AG09309 (cell line): ENCODE measurements at regions not wholly inside any gene's neighbourhood (a gene's known extent, or its start where the extent isn't known, plus 50 kb on each side); places are given as distances from the start of the nearest gene placed in this dataset.

ENCODE experiments used
- DNase-seq: peaks from one replicate; pipeline ENCODE4 v3.0.0-alpha.2; 2010; ENCODE audit warnings: low read depth
- H3K4me3 ChIP-seq: 2 replicates; pipeline ENCODE4 v1.5.1; 2011; ENCODE audit warnings: mild to moderate bottlenecking, low read depth, low read length, moderate library complexity; ENCODE audit not compliant: control insufficient read depth
- TF ChIP-seq, protein P1 (sequence below): IDR thresholded peaks from 2 replicates; pipeline ENCODE4 v1.5.1; 2011; ENCODE audit warnings: mild to moderate bottlenecking, low read depth, low read length, inconsistent platforms; ENCODE audit not compliant: insufficient read depth, control insufficient read depth; ENCODE audit errors: missing control alignments

DNA sequence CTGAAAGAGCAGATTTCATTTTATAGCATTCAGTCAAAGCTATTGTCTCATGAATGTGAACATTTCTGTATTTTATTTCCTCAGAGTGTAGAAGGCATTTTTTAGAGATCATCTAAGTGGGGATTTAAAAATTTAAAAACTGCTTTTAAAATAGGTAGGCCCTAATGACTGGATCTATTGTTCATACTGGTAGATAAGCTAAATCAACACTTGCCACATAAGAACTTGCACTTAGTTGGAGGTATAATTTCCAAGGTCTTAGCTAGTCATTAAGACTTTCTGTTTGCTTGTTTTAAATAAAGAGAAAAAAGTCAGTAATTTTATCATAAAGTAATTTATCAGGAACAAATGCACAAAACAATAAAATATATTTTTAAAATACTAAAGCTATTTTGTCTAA, 75.2 kb upstream of the LMO3 start:
- TF ChIP-seq, protein P1, sequence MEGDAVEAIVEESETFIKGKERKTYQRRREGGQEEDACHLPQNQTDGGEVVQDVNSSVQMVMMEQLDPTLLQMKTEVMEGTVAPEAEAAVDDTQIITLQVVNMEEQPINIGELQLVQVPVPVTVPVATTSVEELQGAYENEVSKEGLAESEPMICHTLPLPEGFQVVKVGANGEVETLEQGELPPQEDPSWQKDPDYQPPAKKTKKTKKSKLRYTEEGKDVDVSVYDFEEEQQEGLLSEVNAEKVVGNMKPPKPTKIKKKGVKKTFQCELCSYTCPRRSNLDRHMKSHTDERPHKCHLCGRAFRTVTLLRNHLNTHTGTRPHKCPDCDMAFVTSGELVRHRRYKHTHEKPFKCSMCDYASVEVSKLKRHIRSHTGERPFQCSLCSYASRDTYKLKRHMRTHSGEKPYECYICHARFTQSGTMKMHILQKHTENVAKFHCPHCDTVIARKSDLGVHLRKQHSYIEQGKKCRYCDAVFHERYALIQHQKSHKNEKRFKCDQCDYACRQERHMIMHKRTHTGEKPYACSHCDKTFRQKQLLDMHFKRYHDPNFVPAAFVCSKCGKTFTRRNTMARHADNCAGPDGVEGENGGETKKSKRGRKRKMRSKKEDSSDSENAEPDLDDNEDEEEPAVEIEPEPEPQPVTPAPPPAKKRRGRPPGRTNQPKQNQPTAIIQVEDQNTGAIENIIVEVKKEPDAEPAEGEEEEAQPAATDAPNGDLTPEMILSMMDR = no peak
- no peak for DNase-seq
- H3K4me3 ChIP-seq = no peak overlapping the region

DNA sequence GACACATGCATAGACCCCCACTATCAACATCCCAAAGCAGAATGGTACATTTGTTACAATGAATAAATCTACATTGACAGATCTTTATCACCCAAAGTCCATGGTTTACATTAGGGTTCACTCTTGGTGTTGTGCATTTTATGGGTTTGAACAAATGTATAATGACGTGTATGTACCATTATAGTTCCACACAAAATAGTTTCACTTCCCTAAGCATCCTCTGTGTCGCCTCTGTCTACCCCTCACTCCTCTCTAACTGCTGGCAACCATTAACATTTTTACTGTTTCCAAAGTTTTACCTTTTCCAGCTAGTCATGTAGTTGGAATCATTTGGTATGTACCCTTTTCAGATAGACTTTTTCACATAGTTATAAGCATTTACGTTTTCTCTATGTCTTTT, 69.5 kb upstream of the LMO3 start:
- no peak overlapping the region for H3K4me3 ChIP-seq
- TF ChIP-seq, protein P1 = no peak
- no peak for DNase-seq

DNA sequence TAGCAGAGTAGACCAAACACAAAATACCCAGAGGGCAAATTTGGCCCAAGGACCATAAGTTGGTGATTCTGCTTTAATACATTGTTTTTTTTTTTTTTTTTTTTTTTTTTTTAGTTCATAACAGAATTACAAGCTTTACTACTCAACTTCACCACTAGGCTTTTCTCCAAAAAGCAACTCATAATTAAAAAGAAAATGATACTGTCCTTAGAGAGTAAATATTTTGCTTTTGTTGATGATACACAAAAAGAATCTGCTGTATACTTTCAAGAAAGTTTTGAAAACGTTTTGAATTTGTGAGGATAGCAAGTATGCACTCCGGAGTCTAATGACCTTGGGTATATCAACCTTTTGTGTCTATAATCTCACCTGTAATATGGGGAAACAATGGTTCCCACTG, 68.9 kb upstream of the LMO3 start:
- no peak overlapping the region for H3K4me3 ChIP-seq
- DNase-seq = no peak
- TF ChIP-seq, protein P1 = no peak

DNA sequence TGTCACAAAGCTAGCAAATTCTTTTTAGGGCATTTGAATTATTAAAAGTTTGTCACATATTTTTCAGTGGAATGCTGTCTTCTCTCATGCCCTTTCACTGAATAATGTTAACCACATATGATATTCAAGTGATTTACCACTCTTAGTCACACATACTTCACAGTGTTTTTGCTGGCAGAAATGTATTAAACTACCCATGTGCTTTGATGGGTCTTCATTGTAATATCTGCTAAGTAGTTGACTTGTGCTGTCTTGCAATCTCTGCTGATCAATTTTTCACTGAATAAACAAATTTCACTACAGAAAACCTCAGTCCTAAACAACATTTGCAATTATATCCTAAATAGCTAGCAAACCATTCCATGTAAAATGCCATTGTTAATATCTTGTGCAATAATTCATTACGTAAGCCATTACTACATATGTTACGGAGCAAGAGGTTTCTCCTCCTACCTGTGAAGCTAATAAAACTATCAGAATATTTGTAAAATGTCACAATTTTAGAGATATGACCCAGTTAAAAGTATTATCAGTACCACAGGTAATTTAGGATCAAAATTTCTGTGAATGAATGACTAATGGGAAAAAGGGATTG, 64.6 kb upstream of the LMO3 start:
- TF ChIP-seq, protein P1 = no peak
- no peak overlapping the region for H3K4me3 ChIP-seq
- no peak for DNase-seq

DNA sequence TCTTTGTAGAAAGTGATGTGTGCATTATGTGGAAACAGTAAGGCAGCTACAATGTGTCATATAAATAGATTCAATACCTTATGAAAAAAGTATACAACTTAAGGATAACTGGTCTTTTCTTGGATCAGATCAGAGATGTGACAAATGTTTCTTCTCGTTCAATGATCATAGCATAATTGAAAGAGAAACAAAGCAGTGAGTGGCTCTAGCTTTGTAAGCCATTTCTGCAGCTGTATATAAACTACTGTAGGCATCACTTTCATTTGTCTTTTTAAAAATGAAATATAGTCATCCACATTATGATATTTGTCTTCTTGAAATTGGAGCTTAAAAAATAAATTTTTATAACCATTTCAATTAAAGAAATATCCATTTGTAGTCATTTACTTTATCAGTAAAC, 63.8 kb upstream of the LMO3 start:
- TF ChIP-seq, protein P1 = no peak
- no peak for DNase-seq
- H3K4me3 ChIP-seq = no peak overlapping the region

DNA sequence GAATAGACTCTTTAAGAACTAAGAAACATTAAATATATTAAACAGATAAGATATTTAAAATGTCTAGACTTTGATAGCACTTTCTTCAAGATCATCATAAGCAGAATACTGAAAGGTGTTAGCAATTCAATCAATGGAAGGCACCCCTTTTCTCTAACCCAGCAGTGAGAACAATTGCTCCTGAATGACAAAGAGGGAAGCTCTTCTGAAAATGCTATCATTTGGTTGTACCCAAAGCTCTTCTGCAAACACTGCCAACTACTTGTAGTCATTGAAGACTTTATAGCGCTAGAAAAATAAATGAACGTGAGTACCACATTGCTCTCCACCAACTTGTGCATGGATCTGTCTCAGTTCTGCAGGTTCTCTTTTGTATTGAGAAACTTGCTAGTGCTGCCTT, 62.2 kb upstream of the LMO3 start:
- H3K4me3 ChIP-seq = no peak overlapping the region
- no peak for DNase-seq
- TF ChIP-seq, protein P1 = no peak

DNA sequence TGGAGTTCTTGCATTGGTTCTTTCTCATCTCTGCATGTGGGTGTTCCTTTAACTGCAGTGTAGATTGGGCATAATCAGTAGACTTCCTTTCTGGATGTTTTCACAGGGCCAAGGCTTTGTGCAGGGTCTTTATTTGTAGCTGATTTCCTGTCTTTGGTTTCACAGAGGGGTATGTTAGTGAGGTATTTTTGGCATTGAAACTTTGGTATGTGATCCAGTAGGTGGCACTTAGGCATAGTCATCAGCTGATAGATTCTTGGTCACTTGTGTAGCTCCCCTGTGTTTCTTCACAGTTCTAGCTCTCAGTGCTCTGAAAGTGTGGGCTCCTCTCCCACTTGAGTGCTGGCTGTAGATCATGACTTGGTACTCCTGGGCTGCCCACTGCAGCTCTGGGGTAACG, 52.7 kb upstream of the LMO3 start:
- no peak for DNase-seq
- H3K4me3 ChIP-seq = no peak overlapping the region
- TF ChIP-seq, protein P1 = no peak
